GM23338 (cell line): ENCODE measurements at regions not wholly inside any gene's neighbourhood (a gene's known extent, or its start where the extent isn't known, plus 50 kb on each side); places are given as distances from the start of the nearest gene placed in this dataset.

Experiments used
- ATAC-seq: fragments of 200-7000 bp; cut with Tn5 transposase; 3 replicates; pipeline ENCODE4 v1.9.1; 2020
- DNase-seq: peaks from one replicate; pipeline ENCODE4 v3.0.0-alpha.2; 2015; ENCODE audit warnings: low spot score
- H2AFZ ChIP-seq: fragments of 200-600 bp; sonication (generic); 2 replicates; pipeline ENCODE4 v1.8.0; 2016; ENCODE audit warnings: antibody characterized with exemption, mild to moderate bottlenecking, moderate library complexity
- H3F3A ChIP-seq: fragments of 200-600 bp; sonication (generic); replicated peaks from 2 replicates; pipeline ENCODE4 v1.8.0; 2017; ENCODE audit warnings: antibody characterized with exemption, mixed run types, low read depth
- H3K27ac ChIP-seq: fragments of 200-600 bp; sonication (generic); 2 replicates; pipeline ENCODE4 v1.6.1; 2016; ENCODE audit warnings: low read depth
- H3K27me3 ChIP-seq: fragments of 200-600 bp; sonication (generic); 2 replicates; pipeline ENCODE4 v1.8.0; 2016; ENCODE audit warnings: mild to moderate bottlenecking, mixed run types, moderate library complexity; ENCODE audit not compliant: insufficient read depth
- H3K36me3 ChIP-seq: fragments of 200-600 bp; sonication (generic); 2 replicates; pipeline ENCODE4 v1.8.0; 2016; ENCODE audit warnings: mild to moderate bottlenecking; ENCODE audit not compliant: insufficient read depth
- H3K4me1 ChIP-seq: fragments of 200-600 bp; sonication (generic); 2 replicates; pipeline ENCODE4 v1.8.0; 2016; ENCODE audit warnings: mild to moderate bottlenecking, moderate library complexity; ENCODE audit not compliant: insufficient read depth
- H3K4me2 ChIP-seq: fragments of 200-600 bp; sonication (generic); 2 replicates; pipeline ENCODE4 v1.7.1; 2017; ENCODE audit warnings: mixed run types
- H3K4me3 ChIP-seq: fragments of 200-600 bp; sonication (generic); 2 replicates; pipeline ENCODE4 v1.6.1; 2016; ENCODE audit warnings: mixed run types
- H3K79me2 ChIP-seq: fragments of 200-600 bp; sonication (generic); replicated peaks from 2 replicates; pipeline ENCODE4 v1.8.0; 2017; ENCODE audit warnings: mild to moderate bottlenecking; ENCODE audit not compliant: insufficient read depth
- H3K9me2 ChIP-seq: fragments of 200-600 bp; sonication (generic); 2 replicates; pipeline ENCODE4 v1.8.0; 2017; ENCODE audit not compliant: insufficient read depth
- H4K20me1 ChIP-seq: fragments of 200-600 bp; sonication (generic); replicated peaks from 2 replicates; pipeline ENCODE4 v1.8.0; 2017; ENCODE audit warnings: mild to moderate bottlenecking; ENCODE audit not compliant: insufficient read depth
- H3K27ac Mint-ChIP-seq: 2 replicates; pipeline ENCODE4 v1.8.0; 2020; ENCODE audit warnings: inconsistent platforms, mild to moderate bottlenecking, moderate library complexity, mixed read lengths
- H3K27me3 Mint-ChIP-seq: 3 replicates; pipeline ENCODE4 v1.8.0; 2022; ENCODE audit warnings: low read depth, mild to moderate bottlenecking, moderate library complexity, mixed read lengths, inconsistent platforms; ENCODE audit not compliant: insufficient read depth, poor library complexity
- H3K36me3 Mint-ChIP-seq: 3 replicates; pipeline ENCODE4 v1.8.0; 2021; ENCODE audit warnings: low read depth, mild to moderate bottlenecking, inconsistent platforms, moderate library complexity, mixed read lengths
- H3K4me1 Mint-ChIP-seq: 3 replicates; pipeline ENCODE4 v1.8.0; 2020; ENCODE audit warnings: mild to moderate bottlenecking, inconsistent platforms, mixed read lengths
- H3K4me3 Mint-ChIP-seq: 3 replicates; pipeline ENCODE4 v1.8.0; 2021; ENCODE audit warnings: moderate library complexity, mild to moderate bottlenecking, inconsistent platforms, mixed read lengths
- H3K9me3 Mint-ChIP-seq: 3 replicates; pipeline ENCODE4 v1.8.0; 2020; ENCODE audit warnings: moderate library complexity, mild to moderate bottlenecking, inconsistent platforms, mixed read lengths
- EZH2 ChIP-seq: fragments of 200-600 bp; sonication (generic); IDR thresholded peaks from one replicate; pipeline ENCODE4 v1.8.0; 2017; ENCODE audit warnings: antibody characterized with exemption, mild to moderate bottlenecking, low read depth; ENCODE audit not compliant: unreplicated experiment
- JUNB ChIP-seq: IDR thresholded peaks from one replicate; pipeline ENCODE4 v1.6.1; 2016; ENCODE audit warnings: antibody characterized with exemption; ENCODE audit not compliant: unreplicated experiment
- TF ChIP-seq, protein P1 (sequence below): fragments of 250-450 bp; sonication (Bioruptor Pico); IDR thresholded peaks from 2 replicates; pipeline ENCODE4 v1.5.0; 2020; ENCODE audit warnings: mild to moderate bottlenecking, moderate library complexity
- TF ChIP-seq, protein P2 (sequence below): IDR thresholded peaks from one replicate; pipeline ENCODE4 v1.6.1; 2018; ENCODE audit warnings: antibody characterized with exemption; ENCODE audit not compliant: unreplicated experiment
- TF ChIP-seq, protein P3 (sequence below): IDR thresholded peaks from 2 replicates; pipeline ENCODE4 v1.6.1; 2016; ENCODE audit warnings: antibody characterized with exemption

DNA sequence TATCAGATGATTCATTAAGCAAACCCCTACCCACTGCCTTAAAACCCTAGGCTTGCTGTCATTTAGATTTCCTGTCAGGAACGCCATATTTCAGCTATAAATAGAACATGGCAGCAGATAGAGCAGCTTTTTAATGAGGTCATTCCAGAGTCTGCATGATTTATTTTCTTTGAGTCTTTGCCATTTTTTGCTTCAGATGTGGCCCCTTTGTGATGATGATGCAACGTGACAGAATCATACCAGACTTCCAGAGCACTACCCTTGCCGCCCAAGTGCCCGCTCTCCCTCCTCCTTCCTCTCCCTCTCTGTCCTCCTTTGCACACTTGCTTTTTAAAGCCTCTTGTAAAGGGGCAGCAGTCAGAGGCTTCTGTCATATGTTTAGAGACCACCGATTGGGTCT lies 55.5 kb upstream of the TRIM67 start:
- Mint-ChIP-seq H3K9me3 (no peaks in the 10 kb centered on the region), H3K27me3 (peaks cover 3% of the 10 kb centered on the region), H3K4me1 (peaks cover 4% of the 10 kb centered on the region), H3K27ac (no peak overlapping the region), H3K36me3 (no peaks in the 10 kb centered on the region), H3K4me3 (no peak overlapping the region)
- H3K36me3 ChIP-seq: no peaks in the 10 kb centered on the region
- no peak overlapping the region for H3K4me3 ChIP-seq
- no peak overlapping the region for H2AFZ ChIP-seq
- DNase-seq (no peak), ATAC-seq (no peak)
- no peaks in the 10 kb centered on the region for H4K20me1 ChIP-seq
- no peaks in the 10 kb centered on the region for H3K4me1 ChIP-seq
- no peaks in the 10 kb centered on the region for H3K79me2 ChIP-seq
- H3F3A ChIP-seq: no peaks in the 10 kb centered on the region
- H3K27ac ChIP-seq: no peak overlapping the region
- H3K9me2 ChIP-seq: peaks cover 2% of the 10 kb centered on the region; the same call in 1 of the 2 replicates
- H3K4me2 ChIP-seq: no peak overlapping the region
- no peaks in the 10 kb centered on the region for H3K27me3 ChIP-seq
- TF ChIP-seq JUNB (no peak), EZH2 (no peak)
- TF ChIP-seq, protein P1, sequence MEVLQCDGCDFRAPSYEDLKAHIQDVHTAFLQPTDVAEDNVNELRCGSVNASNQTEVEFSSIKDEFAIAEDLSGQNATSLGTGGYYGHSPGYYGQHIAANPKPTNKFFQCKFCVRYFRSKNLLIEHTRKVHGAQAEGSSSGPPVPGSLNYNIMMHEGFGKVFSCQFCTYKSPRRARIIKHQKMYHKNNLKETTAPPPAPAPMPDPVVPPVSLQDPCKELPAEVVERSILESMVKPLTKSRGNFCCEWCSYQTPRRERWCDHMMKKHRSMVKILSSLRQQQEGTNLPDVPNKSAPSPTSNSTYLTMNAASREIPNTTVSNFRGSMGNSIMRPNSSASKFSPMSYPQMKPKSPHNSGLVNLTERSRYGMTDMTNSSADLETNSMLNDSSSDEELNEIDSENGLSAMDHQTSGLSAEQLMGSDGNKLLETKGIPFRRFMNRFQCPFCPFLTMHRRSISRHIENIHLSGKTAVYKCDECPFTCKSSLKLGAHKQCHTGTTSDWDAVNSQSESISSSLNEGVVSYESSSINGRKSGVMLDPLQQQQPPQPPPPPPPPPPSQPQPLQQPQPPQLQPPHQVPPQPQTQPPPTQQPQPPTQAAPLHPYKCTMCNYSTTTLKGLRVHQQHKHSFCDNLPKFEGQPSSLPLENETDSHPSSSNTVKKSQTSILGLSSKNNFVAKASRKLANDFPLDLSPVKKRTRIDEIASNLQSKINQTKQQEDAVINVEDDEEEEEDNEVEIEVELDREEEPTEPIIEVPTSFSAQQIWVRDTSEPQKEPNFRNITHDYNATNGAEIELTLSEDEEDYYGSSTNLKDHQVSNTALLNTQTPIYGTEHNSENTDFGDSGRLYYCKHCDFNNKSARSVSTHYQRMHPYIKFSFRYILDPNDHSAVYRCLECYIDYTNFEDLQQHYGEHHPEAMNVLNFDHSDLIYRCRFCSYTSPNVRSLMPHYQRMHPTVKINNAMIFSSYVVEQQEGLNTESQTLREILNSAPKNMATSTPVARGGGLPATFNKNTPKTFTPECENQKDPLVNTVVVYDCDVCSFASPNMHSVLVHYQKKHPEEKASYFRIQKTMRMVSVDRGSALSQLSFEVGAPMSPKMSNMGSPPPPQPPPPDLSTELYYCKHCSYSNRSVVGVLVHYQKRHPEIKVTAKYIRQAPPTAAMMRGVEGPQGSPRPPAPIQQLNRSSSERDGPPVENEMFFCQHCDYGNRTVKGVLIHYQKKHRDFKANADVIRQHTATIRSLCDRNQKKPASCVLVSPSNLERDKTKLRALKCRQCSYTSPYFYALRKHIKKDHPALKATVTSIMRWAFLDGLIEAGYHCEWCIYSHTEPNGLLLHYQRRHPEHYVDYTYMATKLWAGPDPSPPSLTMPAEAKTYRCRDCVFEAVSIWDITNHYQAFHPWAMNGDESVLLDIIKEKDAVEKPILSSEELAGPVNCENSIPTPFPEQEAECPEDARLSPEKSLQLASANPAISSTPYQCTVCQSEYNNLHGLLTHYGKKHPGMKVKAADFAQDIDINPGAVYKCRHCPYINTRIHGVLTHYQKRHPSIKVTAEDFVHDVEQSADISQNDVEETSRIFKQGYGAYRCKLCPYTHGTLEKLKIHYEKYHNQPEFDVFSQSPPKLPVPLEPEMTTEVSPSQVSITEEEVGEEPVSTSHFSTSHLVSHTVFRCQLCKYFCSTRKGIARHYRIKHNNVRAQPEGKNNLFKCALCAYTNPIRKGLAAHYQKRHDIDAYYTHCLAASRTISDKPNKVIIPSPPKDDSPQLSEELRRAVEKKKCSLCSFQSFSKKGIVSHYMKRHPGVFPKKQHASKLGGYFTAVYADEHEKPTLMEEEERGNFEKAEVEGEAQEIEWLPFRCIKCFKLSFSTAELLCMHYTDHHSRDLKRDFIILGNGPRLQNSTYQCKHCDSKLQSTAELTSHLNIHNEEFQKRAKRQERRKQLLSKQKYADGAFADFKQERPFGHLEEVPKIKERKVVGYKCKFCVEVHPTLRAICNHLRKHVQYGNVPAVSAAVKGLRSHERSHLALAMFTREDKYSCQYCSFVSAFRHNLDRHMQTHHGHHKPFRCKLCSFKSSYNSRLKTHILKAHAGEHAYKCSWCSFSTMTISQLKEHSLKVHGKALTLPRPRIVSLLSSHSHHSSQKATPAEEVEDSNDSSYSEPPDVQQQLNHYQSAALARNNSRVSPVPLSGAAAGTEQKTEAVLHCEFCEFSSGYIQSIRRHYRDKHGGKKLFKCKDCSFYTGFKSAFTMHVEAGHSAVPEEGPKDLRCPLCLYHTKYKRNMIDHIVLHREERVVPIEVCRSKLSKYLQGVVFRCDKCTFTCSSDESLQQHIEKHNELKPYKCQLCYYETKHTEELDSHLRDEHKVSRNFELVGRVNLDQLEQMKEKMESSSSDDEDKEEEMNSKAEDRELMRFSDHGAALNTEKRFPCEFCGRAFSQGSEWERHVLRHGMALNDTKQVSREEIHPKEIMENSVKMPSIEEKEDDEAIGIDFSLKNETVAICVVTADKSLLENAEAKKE: no peak
- TF ChIP-seq, protein P2, sequence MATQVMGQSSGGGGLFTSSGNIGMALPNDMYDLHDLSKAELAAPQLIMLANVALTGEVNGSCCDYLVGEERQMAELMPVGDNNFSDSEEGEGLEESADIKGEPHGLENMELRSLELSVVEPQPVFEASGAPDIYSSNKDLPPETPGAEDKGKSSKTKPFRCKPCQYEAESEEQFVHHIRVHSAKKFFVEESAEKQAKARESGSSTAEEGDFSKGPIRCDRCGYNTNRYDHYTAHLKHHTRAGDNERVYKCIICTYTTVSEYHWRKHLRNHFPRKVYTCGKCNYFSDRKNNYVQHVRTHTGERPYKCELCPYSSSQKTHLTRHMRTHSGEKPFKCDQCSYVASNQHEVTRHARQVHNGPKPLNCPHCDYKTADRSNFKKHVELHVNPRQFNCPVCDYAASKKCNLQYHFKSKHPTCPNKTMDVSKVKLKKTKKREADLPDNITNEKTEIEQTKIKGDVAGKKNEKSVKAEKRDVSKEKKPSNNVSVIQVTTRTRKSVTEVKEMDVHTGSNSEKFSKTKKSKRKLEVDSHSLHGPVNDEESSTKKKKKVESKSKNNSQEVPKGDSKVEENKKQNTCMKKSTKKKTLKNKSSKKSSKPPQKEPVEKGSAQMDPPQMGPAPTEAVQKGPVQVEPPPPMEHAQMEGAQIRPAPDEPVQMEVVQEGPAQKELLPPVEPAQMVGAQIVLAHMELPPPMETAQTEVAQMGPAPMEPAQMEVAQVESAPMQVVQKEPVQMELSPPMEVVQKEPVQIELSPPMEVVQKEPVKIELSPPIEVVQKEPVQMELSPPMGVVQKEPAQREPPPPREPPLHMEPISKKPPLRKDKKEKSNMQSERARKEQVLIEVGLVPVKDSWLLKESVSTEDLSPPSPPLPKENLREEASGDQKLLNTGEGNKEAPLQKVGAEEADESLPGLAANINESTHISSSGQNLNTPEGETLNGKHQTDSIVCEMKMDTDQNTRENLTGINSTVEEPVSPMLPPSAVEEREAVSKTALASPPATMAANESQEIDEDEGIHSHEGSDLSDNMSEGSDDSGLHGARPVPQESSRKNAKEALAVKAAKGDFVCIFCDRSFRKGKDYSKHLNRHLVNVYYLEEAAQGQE: no peak
- TF ChIP-seq, protein P3, sequence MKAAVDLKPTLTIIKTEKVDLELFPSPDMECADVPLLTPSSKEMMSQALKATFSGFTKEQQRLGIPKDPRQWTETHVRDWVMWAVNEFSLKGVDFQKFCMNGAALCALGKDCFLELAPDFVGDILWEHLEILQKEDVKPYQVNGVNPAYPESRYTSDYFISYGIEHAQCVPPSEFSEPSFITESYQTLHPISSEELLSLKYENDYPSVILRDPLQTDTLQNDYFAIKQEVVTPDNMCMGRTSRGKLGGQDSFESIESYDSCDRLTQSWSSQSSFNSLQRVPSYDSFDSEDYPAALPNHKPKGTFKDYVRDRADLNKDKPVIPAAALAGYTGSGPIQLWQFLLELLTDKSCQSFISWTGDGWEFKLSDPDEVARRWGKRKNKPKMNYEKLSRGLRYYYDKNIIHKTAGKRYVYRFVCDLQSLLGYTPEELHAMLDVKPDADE: no peak
